ENCODE measurements at regions not wholly inside any gene's neighbourhood (a gene's known extent, or its start where the extent isn't known, plus 50 kb on each side); places are given as distances from the start of the nearest gene placed in this dataset.
"Not testable (repeated sequence)": the region's sequence is repeated elsewhere in the genome, so short reads cannot be mapped to it uniquely, and the experiment has no call there.

- peak; percentile 17 for DNase-seq
These were observed 269.9 kb upstream of the PAPPA start for GRCh38 chr9:115883467-115884329.

GRCh38 chr9:115884846-115885245 lies 268.7 kb upstream of the PAPPA start:
- TF ChIP-seq, protein P1, sequence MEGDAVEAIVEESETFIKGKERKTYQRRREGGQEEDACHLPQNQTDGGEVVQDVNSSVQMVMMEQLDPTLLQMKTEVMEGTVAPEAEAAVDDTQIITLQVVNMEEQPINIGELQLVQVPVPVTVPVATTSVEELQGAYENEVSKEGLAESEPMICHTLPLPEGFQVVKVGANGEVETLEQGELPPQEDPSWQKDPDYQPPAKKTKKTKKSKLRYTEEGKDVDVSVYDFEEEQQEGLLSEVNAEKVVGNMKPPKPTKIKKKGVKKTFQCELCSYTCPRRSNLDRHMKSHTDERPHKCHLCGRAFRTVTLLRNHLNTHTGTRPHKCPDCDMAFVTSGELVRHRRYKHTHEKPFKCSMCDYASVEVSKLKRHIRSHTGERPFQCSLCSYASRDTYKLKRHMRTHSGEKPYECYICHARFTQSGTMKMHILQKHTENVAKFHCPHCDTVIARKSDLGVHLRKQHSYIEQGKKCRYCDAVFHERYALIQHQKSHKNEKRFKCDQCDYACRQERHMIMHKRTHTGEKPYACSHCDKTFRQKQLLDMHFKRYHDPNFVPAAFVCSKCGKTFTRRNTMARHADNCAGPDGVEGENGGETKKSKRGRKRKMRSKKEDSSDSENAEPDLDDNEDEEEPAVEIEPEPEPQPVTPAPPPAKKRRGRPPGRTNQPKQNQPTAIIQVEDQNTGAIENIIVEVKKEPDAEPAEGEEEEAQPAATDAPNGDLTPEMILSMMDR (IDR thresholded peaks at IDR 0.05; ENCODE audit: low read depth, low read length): no peak
- Histone ChIP-seq H3K9me3 (no peaks in the 10 kb centered on the region), H3K27me3 (no peaks in the 10 kb centered on the region), H3K36me3 (no peaks in the 10 kb centered on the region), H3K4me1 (no peaks in the 10 kb centered on the region), H3K4me3 (ENCODE audit: low read depth, low read length) (no peak overlapping the region)
- no peak for DNase-seq

More at GRCh38 chr9:115883467-115884329, 269.9 kb upstream of the PAPPA start:
- TF ChIP-seq, protein P1 (IDR thresholded peaks at IDR 0.05; ENCODE audit: low read depth, low read length): peak; percentile 45
- Histone ChIP-seq H3K4me1 (no peaks in the 10 kb centered on the region), H3K27me3 (no peaks in the 10 kb centered on the region), H3K4me3 (ENCODE audit: low read depth, low read length) (no peak overlapping the region), H3K9me3 (no peaks in the 10 kb centered on the region), H3K36me3 (no peaks in the 10 kb centered on the region)

- TF ChIP-seq, protein P1 (IDR thresholded peaks at IDR 0.05; ENCODE audit: low read depth, low read length): no peak
- Histone ChIP-seq H3K4me1 (no peaks in the 10 kb centered on the region), H3K27me3 (no peaks in the 10 kb centered on the region), H3K36me3 (no peaks in the 10 kb centered on the region), H3K4me3 (ENCODE audit: low read depth, low read length) (no peak overlapping the region), H3K9me3 (no peaks in the 10 kb centered on the region)
- DNase-seq: no peak
These were observed 265.5 kb upstream of the PAPPA start for GRCh38 chr9:115888131-115888530.

DNA sequence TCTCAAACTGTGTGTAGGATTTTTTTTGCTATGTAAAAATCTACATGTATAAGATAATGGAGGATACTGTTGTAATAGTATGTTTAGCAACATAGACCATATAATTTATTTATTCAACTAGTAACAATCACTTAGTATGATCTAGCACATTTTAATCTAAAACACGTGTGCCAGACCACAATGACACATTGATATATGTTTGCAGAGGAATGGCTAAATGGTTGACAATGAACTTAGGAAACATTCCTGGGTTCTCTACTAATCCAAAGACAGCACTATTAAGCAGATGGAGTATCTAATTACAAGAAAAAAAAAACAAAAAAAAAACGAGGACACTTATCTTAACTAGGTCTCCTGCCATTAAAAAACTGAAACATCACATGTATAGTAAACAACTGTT lies 261.7 kb upstream of the PAPPA start:
- Histone ChIP-seq H3K9me3 (no peaks in the 10 kb centered on the region), H3K4me3 (ENCODE audit: low read depth, low read length) (no peak overlapping the region), H3K36me3 (no peaks in the 10 kb centered on the region), H3K4me1 (no peaks in the 10 kb centered on the region), H3K27me3 (no peaks in the 10 kb centered on the region)
- no peak for DNase-seq
- TF ChIP-seq, protein P1 (IDR thresholded peaks at IDR 0.05; ENCODE audit: low read depth, low read length): no peak

DNA sequence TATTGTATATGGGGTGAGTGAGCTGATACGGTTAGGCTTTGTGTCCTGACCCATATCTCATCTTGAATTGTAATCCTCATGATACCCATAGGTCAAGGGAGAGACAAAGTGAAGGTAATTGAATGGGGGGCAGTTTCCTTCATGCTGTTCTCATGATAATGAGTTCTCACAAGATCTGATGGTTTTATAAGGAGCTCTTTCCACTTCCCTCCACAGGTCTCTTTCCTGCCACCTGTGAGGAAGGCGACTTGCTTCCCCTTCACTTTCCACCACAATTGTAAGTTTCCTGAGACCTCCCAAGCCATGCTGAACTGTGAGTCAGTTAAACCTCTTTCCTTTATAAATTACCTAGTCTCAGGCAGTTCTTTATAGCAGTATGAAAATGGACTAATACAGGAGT lies 255.1 kb upstream of the PAPPA start:
- H3K27me3 ChIP-seq; H3K9me3 ChIP-seq; DNase-seq; H3K36me3 ChIP-seq; H3K4me3 ChIP-seq (ENCODE audit: low read depth, low read length); H3K4me1 ChIP-seq: not testable (repeated sequence)

- Histone ChIP-seq H3K9me3 (no peaks in the 10 kb centered on the region), H3K4me3 (ENCODE audit: low read depth, low read length) (no peak overlapping the region), H3K36me3 (no peaks in the 10 kb centered on the region), H3K27me3 (no peaks in the 10 kb centered on the region), H3K4me1 (no peaks in the 10 kb centered on the region)
- DNase-seq: no peak
- TF ChIP-seq, protein P1 (IDR thresholded peaks at IDR 0.05; ENCODE audit: low read depth, low read length): no peak
These were observed 252.9 kb upstream of the PAPPA start for GRCh38 chr9:115900698-115901097.
